Endothelial cell of umbilical vein (primary cell): ENCODE measurements at regions not wholly inside any gene's neighbourhood (a gene's known extent, or its start where the extent isn't known, plus 50 kb on each side); places are given as distances from the start of the nearest gene placed in this dataset.

ENCODE experiments used
- BruUV-seq: library from RNA; stranded (reverse); fragments of 400-500 nt; replicated peaks from 2 replicates; lab custom pipeline; 2021; lab: Mats Ljungman, UMichigan
- CTCF ChIA-PET: fragments of 300-600, 350-600 bp; sonication (Branson Sonifier 250); formaldehyde crosslinking; loops from one replicate; lab custom pipeline; 2021; ENCODE audit warnings: antibody characterized with exemption, inconsistent platforms; lab: Charles Lee
- POLR2A ChIA-PET: fragments of 300-600, 350-600 bp; sonication (Branson Sonifier 250); formaldehyde crosslinking; loops from one replicate; lab custom pipeline; 2021; ENCODE audit warnings: antibody characterized with exemption, inconsistent platforms; lab: Charles Lee
- DNase-seq: peaks from one replicate; pipeline ENCODE4 v3.0.0-alpha.2; 2011; ENCODE audit warnings: low read depth, low spot score
- FAIRE-seq: peaks from 2 replicates; lab custom pipeline; 2011; peaks lifted over from hg19 to GRCh38; lab: Jason Lieb, UNC
- H2AFZ ChIP-seq: 2 replicates; pipeline ENCODE4 v1.6.0; 2012; ENCODE audit warnings: low read depth, low read length, control low read depth, inconsistent platforms
- H3K27ac ChIP-seq: 2 replicates; pipeline ENCODE4 v1.5.1; 2011; ENCODE audit warnings: low read depth, mild to moderate bottlenecking, control low read depth, low read length, moderate library complexity; ENCODE audit not compliant: insufficient read depth
- H3K27me3 ChIP-seq, 2 experiments: 2 replicates each; pipeline versions ENCODE4 v1.6.0 to v1.6.1; 2011; ENCODE audit warnings: low read length in 2 of 2, mixed read lengths in 1 of 2; ENCODE audit not compliant: control insufficient read depth in 2 of 2, insufficient read depth in 2 of 2
- H3K36me3 ChIP-seq, 2 experiments: 2 replicates in 1 of 2; 3 replicates in 1 of 2; pipeline ENCODE4 v1.5.1; 2011; ENCODE audit warnings: low read length in 2 of 2, mild to moderate bottlenecking in 1 of 2, moderate library complexity in 1 of 2; ENCODE audit not compliant: control insufficient read depth in 2 of 2, insufficient read depth in 2 of 2; ENCODE audit errors: extremely low read depth in 1 of 2
- H3K4me1 ChIP-seq: 3 replicates; pipeline ENCODE4 v1.5.1; 2011; ENCODE audit warnings: mild to moderate bottlenecking, low read length; ENCODE audit not compliant: control insufficient read depth, insufficient read depth; ENCODE audit errors: extremely low read depth
- H3K4me2 ChIP-seq: 2 replicates; pipeline ENCODE4 v1.6.1; 2011; ENCODE audit warnings: low read length, control low read depth, mixed read lengths; ENCODE audit not compliant: insufficient read depth
- H3K4me3 ChIP-seq, 3 experiments: fragments of 200-600 bp in 1 of 3; sonication (generic), shearing (Covaris generic) in 1 of 3; replicated peaks in 1 of 3; 2 replicates each; pipeline ENCODE4 v1.5.1; 2011 to 2016; ENCODE audit warnings: control low read depth in 3 of 3, low read length in 3 of 3, mild to moderate bottlenecking in 2 of 3, inconsistent platforms in 1 of 3, low read depth in 1 of 3, moderate library complexity in 1 of 3; ENCODE audit not compliant: insufficient read depth in 1 of 3
- H3K79me2 ChIP-seq: 2 replicates; pipeline ENCODE4 v1.6.0; 2012; ENCODE audit warnings: low read length, inconsistent platforms; ENCODE audit not compliant: control insufficient read depth, insufficient read depth
- H3K9ac ChIP-seq: replicated peaks from 2 replicates; pipeline ENCODE3; 2011; ENCODE audit warnings: low read length, control low read depth; ENCODE audit not compliant: insufficient read depth; ENCODE audit errors: extremely low read depth
- H3K9me1 ChIP-seq: replicated peaks from 3 replicates; pipeline ENCODE4 v1.6.0; 2011; ENCODE audit warnings: mild to moderate bottlenecking, low read length; ENCODE audit not compliant: control insufficient read depth, insufficient read depth; ENCODE audit errors: extremely low read depth
- H3K9me3 ChIP-seq: replicated peaks from 2 replicates; pipeline ENCODE4 v1.5.1; 2012; ENCODE audit warnings: low read length, inconsistent platforms; ENCODE audit not compliant: control insufficient read depth, insufficient read depth
- H4K20me1 ChIP-seq: replicated peaks from 2 replicates; pipeline ENCODE3; 2011; ENCODE audit warnings: mild to moderate bottlenecking, low read length; ENCODE audit not compliant: control insufficient read depth, insufficient read depth; ENCODE audit errors: extremely low read depth
- CTCF ChIP-seq, 2 donors: IDR thresholded peaks; 1 replicate in 1 of 2; 2 replicates in 1 of 2; pipeline ENCODE4 v1.5.1; 2011; ENCODE audit warnings: low read length in 2 of 2, mild to moderate bottlenecking in 2 of 2, moderate library complexity in 2 of 2, control low read depth in 1 of 2, inconsistent platforms in 1 of 2, low read depth in 1 of 2; ENCODE audit not compliant: insufficient read depth in 1 of 2; ENCODE audit errors: extremely low read depth in 1 of 2
- EZH2 ChIP-seq: IDR thresholded peaks from 2 replicates; pipeline ENCODE4 v1.6.1; 2012; ENCODE audit warnings: borderline replicate concordance, low read depth, mild to moderate bottlenecking, moderate library complexity, low read length, inconsistent platforms; ENCODE audit not compliant: severe bottlenecking
- FOS ChIP-seq: IDR thresholded peaks from 2 replicates; pipeline ENCODE4 v1.6.1; 2011; ENCODE audit warnings: mild to moderate bottlenecking, low read length, moderate library complexity, borderline replicate concordance; ENCODE audit not compliant: insufficient read depth
- GATA2 ChIP-seq: IDR thresholded peaks from 2 replicates; pipeline ENCODE4 v1.7.0; 2011; ENCODE audit warnings: low read depth, mild to moderate bottlenecking, moderate library complexity, mixed read lengths, low read length; ENCODE audit not compliant: insufficient read length, insufficient read depth
- JUN ChIP-seq: IDR thresholded peaks from 2 replicates; pipeline ENCODE4 v1.6.1; 2011; ENCODE audit warnings: borderline replicate concordance, low read depth; ENCODE audit not compliant: insufficient read length, insufficient read depth
- MAX ChIP-seq: IDR thresholded peaks from 2 replicates; pipeline ENCODE4 v1.6.1; 2011; ENCODE audit not compliant: insufficient read depth, insufficient read length
- MYC ChIP-seq: IDR thresholded peaks from one replicate; pipeline ENCODE4 v1.6.1; 2011; ENCODE audit warnings: mild to moderate bottlenecking, low read depth, low read length
- POLR2A ChIP-seq: IDR thresholded peaks from 2 replicates; pipeline ENCODE4 v1.6.1; 2012; ENCODE audit warnings: low read depth, mild to moderate bottlenecking, control low read depth, low read length
- POLR2AphosphoS5 ChIP-seq: IDR thresholded peaks from 2 replicates; pipeline ENCODE4 v1.6.1; 2012; ENCODE audit warnings: low read depth, mild to moderate bottlenecking, control low read depth, low read length, moderate library complexity; ENCODE audit not compliant: insufficient read depth
- dilution Hi-C: fragments of 300-500 bp; cut with MboI; formaldehyde crosslinking; loops from one replicate; pipeline ENCODE4 v1.15.0; 2019; ENCODE audit warnings: low sequenced_read_pairs; ENCODE audit not compliant: extremely low pct_ligation_motif_present
- intact Hi-C: fragments of 100-400 bp; cut with micrococcal nuclease; formaldehyde crosslinking; loops from one replicate; pipeline ENCODE4 v1.10.0; 2022

GRCh38 chr13:67791047-67791446 is 560.9 kb upstream of the PCDH9 start:
- H3K36me3 ChIP-seq, result no peaks in the 10 kb centered on the region
- no peak for TF ChIP-seq JUN
- no peak for TF ChIP-seq EZH2
- no peak for TF ChIP-seq GATA2
- TF ChIP-seq CTCF (IDR thresholded peaks at IDR 0.05; ENCODE audit: extremely low read depth in 1 of 2, insufficient read depth in 1 of 2, low read depth in 1 of 2, low read length in 2 of 2), result no peak
- TF ChIP-seq MAX, result no peak
- no peak for TF ChIP-seq POLR2A
- no peak for TF ChIP-seq FOS
- TF ChIP-seq MYC, result no peak
- TF ChIP-seq POLR2AphosphoS5, result no peak
- intact Hi-C loops (no loop called here), dilution Hi-C loops (no loop called here)
- ChIA-PET POLR2A (no interaction called here), CTCF (no interaction called here)
- no peaks in the 10 kb centered on the region for H3K9me3 ChIP-seq
- no peak overlapping the region for H3K4me2 ChIP-seq
- H2AFZ ChIP-seq, result no peak overlapping the region
- no peak overlapping the region for H3K4me3 ChIP-seq
- H4K20me1 ChIP-seq, result no peaks in the 10 kb centered on the region
- no peaks in the 10 kb centered on the region for H3K9me1 ChIP-seq
- H3K79me2 ChIP-seq, result no peaks in the 10 kb centered on the region
- no peak overlapping the region for H3K9ac ChIP-seq
- H3K27ac ChIP-seq, result no peak overlapping the region
- no peaks in the 10 kb centered on the region for H3K27me3 ChIP-seq
- no TSS peak for BruUV-seq
- no peak for DNase-seq
- no peaks in the 10 kb centered on the region for H3K4me1 ChIP-seq
- FAIRE-seq, result no peak
